Renal cortex interstitium (tissue), 11 donors: ENCODE measurements at regions not wholly inside any gene's neighbourhood (a gene's known extent, or its start where the extent isn't known, plus 50 kb on each side); places are given as distances from the start of the nearest gene placed in this dataset.

ENCODE experiments used
- DNase-seq, 11 donors: peaks; one replicate each; pipeline ENCODE4 v3.0.0-alpha.2; 2013; ENCODE audit warnings: low read depth in 9 of 11, low spot score in 4 of 11; ENCODE audit errors: extremely low read depth in 1 of 11

- no peak for DNase-seq
These were observed 278.2 kb downstream of the CSNK1G3 start for GRCh38 chr5:123790226-123790625.

GRCh38 chr5:123787635-123788034, 275.7 kb downstream of the CSNK1G3 start:
- no peak for DNase-seq

- no peak for DNase-seq
These were observed 275.2 kb downstream of the CSNK1G3 start for GRCh38 chr5:123787136-123787535.

DNA sequence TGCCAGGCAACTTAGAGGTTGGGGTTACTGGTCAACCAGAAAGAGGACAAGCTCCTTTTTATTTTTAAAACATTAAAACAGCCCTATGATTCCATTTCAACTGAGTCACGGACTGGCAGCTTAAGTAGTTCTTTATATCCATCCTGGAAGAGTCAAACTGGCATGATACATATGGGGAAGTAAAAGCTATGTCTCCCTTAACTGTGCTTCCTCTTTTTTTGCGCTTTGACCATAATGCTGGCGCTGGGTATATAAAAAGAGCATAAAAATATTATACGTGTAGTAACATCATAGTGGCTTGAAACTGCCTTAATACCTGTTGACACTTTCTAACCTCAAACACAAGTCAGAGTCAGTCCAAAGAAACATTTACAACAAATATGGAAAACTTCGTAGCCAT, 274.4 kb downstream of the CSNK1G3 start:
- DNase-seq, result no peak

DNA sequence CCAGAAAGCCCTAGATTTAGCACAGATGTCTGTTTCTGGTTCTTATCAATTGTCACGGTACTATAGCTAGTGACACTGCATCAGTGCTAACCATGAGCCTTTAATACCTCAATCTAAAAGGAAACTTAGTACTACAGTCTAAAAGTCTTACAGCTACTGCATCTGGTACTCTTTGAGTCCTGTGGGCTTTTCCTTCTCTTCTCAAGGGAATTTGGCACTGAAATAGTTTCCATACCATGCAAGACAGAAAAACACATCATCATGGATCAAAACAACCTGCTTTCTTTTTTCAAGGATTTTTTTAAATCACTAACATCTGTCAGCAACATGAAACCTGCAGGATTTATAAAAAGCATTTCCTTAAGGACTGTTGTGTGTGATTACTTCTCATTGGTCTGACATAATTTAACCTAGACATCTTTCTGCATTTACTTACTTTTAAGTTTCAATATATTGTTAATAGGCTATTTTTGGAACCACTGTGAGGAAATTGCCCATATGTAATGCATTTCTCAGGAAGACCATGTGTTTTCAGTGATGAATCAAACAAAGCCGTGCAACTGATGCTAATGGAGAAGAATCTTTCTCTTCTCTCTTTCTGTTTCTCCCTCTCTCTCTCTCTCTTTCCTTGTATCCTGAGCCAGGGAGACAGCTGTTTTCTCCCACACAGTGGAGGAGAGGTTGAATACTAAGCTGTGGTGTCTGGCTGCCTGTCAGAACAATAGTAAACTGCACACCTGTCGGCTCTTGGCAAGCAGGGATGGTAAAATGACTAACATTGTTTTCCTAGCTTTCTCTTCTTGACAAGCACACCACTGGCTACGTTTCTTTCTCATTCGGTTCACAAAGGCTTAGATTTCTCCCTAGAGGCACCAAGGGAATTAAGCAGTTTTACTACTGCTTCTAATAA, 273.4 kb downstream of the CSNK1G3 start:
- peak in 3 of 11 donors; percentile 21 to 30 (median 28) for DNase-seq

DNA sequence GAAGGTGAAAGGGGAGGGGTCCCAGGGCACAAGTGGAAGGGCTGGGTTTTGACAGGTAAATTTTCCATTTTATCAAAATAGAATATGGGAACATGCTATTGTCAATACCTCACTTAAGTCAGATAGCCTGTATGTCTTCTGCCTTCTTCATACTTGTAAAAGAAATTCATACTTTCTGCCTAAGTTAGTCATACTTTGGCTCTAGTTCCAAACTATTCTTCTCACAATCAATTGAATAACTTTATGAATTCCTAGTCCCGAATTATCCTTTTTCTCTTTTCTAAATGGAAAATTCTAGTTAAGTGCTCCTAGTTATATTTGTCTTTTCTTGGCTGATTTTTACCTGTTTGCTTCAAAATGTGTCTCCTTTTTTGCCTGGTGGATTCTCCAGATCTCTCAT, 271.4 kb downstream of the CSNK1G3 start:
- DNase-seq, result no peak

GRCh38 chr5:123778641-123779040, 266.7 kb downstream of the CSNK1G3 start:
- DNase-seq, result no peak

GRCh38 chr5:123776761-123777160, 264.8 kb downstream of the CSNK1G3 start:
- DNase-seq, result no peak

DNA sequence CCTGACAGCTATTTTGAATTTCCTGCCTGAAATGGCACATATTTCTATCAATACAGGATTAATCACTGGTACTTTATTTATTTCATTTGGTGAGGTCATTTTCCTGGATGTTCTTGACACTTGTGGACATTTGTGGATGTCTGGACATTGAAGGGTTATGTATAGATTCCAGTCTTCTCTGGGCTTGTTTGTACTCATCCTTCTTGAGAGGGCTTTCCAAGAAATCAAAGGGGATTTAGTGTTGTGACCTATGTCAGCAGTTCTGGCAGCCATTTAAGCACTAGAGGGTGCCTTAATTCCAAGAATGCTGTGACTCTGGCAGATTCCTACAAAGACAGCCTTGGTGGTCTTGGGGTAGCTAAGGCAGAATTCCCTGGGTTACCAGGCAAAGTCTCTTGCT, 259.7 kb downstream of the CSNK1G3 start:
- DNase-seq, result no peak

GRCh38 chr5:123763201-123763600, 251.2 kb downstream of the CSNK1G3 start:
- no peak for DNase-seq

DNA sequence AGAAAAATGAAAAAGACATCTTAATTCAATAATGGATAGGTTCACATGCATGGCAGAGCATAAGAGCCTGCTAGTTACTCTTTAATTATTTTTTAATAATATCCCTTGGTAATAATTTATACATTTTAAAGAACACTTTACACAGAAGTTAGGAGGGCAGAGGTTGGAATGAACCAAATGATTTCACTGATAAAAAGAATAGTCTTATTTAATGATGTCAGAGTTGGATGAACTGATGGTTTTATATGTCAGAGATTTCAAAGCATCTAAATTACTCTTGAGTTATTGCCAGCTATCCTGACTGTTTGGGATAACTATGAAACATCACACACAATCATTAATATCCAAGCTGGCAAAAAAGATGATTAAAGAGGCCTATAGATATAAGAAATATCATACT, 244.8 kb downstream of the CSNK1G3 start:
- DNase-seq, result no peak

DNA sequence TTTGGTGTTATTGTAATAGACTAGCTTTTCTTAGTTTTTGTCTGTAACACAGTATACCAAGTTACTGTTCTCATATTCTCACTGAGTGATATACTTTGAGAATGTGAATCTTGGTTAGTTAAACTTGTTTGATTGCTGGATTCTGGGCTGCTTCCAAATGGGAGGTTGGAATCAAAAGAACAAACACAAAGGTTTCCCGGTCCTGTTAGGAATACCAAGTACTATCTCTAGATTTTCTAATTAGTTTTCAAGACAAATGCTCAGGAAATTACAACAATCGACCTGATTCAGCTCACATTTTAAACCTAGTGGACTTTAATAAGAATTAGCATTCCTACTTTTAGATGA, 244.3 kb downstream of the CSNK1G3 start:
- DNase-seq, result no peak

GRCh38 chr5:123755653-123756317, 243.8 kb downstream of the CSNK1G3 start:
- no peak for DNase-seq

DNA sequence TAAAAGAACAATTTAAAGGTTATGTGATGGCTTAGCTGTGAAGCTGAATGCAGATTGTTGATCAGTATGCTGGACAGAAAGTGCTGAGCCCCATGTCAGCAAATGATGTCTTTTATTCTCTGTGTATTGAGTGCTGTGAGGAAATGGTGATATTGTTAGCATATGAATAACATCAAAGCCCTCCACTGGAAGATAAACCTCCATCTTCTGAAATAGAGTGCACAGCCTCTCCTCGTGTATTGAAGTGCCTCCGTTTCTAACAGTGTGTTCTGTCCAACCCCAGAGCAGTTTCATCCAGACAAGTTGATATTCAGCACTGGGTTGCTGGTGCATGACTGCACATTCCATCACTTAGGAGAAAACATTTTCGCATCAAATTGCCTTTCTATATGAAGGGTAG, 242.9 kb downstream of the CSNK1G3 start:
- DNase-seq, result peak in 6 of 11 donors; percentile 1 to 14 (median 10)

DNA sequence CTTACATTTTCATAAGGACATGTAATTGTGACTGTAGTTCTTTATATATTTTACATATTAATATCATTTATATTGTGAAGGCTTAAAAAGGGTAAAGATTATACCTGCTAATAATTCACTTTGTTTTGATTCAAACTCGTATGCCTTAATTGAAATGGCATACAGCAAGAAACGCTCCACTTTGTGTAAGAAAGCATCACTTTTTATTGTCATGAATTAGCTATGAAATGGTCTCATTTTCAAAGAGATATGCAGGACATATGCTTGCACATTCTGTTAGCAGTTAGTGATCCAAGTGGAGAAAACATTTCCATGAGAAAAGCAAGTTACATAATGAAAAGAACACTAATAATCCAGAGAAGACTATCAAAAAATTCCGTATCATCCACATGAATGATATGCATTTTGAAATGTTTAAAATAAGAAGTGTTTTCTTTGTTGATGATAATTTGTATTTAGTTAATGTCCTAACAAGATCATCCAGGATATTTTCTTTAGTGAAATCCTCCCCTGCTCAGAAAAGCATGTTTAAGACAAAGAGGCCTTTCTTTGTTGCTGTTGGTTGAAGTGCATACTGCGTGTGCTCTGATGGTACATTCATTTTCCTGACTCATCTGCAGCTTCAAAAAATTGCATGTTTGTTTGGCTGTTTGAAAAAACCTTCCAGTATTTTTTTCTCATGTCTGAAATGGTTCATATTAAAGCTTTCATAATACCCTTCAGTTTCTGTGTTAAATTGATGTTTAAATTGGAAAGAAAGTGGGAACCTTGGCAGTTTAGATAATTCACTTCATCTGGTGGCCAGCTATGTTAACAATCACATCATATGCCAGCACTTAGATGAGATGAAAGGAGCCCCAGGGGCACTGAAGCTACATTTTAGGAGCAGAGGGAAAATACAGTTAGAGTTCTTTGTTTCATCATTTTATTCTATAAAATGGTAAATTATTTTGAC, 242.2 kb downstream of the CSNK1G3 start:
- no peak for DNase-seq

DNA sequence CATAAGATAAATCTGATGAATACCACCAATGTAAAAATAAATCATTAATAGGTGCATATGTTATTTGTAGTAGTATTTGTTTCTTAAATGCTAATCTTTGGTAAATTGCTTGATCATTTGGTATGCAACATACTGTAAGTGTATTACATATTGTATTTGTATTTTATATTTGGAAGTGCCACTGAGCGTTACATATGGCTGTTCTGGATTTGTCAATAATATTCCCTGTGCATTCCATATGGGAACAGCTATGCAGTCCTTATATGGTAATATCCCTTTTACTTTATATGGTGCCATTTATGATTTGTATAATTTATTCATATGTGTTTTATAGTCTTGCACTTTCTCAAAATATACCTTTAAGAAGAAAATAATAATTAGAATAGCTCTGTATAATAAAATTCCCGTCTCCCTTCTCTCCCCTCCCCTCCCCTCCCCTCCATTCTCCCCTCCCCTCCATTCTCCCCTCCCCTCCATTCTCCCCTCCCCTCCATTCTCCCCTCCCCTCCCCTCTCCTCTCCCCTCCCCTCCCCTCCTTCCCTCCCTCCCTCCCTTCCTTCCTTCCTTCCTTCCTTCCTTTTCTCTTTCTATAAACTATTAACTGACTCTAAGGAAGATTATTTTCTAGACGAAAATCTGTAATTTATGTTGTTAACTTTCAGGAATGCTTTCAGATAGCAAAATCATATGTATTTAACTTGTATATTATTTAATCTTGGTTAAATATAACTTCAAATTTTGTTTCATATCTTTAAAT, 241.4 kb downstream of the CSNK1G3 start:
- DNase-seq, result no peak

DNA sequence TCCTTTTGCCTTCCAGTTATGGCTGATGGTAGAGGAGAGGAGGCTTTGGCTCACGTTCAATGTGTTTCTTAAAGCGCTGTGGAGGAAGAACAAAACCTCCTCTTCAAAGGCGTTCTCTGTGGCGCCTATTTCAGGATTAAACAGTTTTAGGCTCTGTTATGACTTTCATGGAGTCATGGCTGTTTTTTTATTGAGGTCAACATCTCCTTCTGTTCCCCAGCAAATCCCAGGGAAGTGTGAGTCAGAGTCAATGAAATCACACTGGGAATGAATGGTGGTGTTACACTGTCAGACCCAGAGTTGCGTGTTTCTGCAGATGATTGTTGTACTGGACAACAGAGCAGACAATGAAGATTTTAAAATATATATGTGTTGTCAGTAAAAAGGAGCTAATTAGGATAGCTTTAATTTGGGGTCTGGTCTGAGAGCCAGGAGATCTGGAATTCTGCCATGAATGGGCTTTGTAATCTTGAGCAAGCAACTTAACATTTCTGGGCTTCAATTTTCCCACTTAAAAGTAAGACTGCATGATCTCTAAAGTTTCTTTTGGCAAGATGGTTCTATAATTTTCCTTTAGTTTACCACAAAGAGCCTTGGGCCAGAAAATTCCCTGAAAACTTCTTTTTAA, 240.7 kb downstream of the CSNK1G3 start:
- DNase-seq, result no peak

GRCh38 chr5:123751670-123752069, 239.7 kb downstream of the CSNK1G3 start:
- DNase-seq, result no peak
